Stomach (tissue), 8 donors: ENCODE measurements at regions not wholly inside any gene's neighbourhood (a gene's known extent, or its start where the extent isn't known, plus 50 kb on each side); places are given as distances from the start of the nearest gene placed in this dataset.

Source experiments
- DNase-seq, 2 donors: peaks; one replicate each; pipeline versions ENCODE4 v3.0.0 to v3.0.0-alpha.2; 2013 to 2019
- H3K27ac ChIP-seq, 5 donors: fragments of 200-600 bp in 4 of 5; sonication (generic) in 4 of 5; one replicate each; pipeline ENCODE4 v1.5.1; 2013 to 2019; ENCODE audit warnings: mild to moderate bottlenecking in 1 of 5, moderate library complexity in 1 of 5
- H3K27me3 ChIP-seq, 3 donors: fragments of 200-600 bp; sonication (generic); one replicate each; pipeline ENCODE4 v1.5.1; 2017 to 2019; ENCODE audit warnings: mixed run types in 1 of 3
- H3K36me3 ChIP-seq, 4 donors: fragments of 200-600 bp; sonication (generic); 1 replicate in 3 of 4; 2 replicates in 1 of 4; pipeline ENCODE4 v1.5.1; 2016 to 2019
- H3K4me1 ChIP-seq, 4 donors: fragments of 200-600 bp; sonication (generic); one replicate each; pipeline ENCODE4 v1.5.1; 2016 to 2019
- H3K4me3 ChIP-seq, 4 donors: fragments of 200-600 bp; sonication (generic) in 3 of 4; one replicate each; pipeline ENCODE4 v1.5.1; 2016 to 2019; ENCODE audit warnings: mild to moderate bottlenecking in 1 of 4
- H3K9me3 ChIP-seq, 4 donors: fragments of 200-600 bp; sonication (generic); one replicate each; pipeline ENCODE4 v1.5.1; 2016 to 2019
- CTCF ChIP-seq, 7 experiments: fragments of 450-650 bp in 4 of 7; fragments of 200-600 bp in 3 of 7; sonication (generic) in 3 of 7; IDR thresholded peaks; one replicate each; pipeline ENCODE4 v1.5.1; 2016 to 2019; ENCODE audit warnings: antibody characterized with exemption in 7 of 7, control low read depth in 2 of 7, mild to moderate bottlenecking in 1 of 7
- EP300 ChIP-seq: sonication (generic); formaldehyde crosslinking; IDR thresholded peaks from one replicate; pipeline ENCODE4 v1.6.1; 2017; ENCODE audit warnings: antibody characterized with exemption
- POLR2A ChIP-seq, 4 donors: fragments of 450-650 bp; IDR thresholded peaks; one replicate each; pipeline ENCODE4 v1.6.1; 2016; ENCODE audit warnings: antibody characterized with exemption in 4 of 4, control low read depth in 2 of 4, mild to moderate bottlenecking in 1 of 4, moderate library complexity in 1 of 4
- POLR2AphosphoS5 ChIP-seq, 3 donors: sonication (generic); formaldehyde crosslinking; IDR thresholded peaks; one replicate each; pipeline ENCODE4 v1.6.1; 2016; ENCODE audit warnings: antibody characterized with exemption in 3 of 3
- WGBS, 5 donors: extraction: QIAGEN DNeasy Blood & Tissue Kit in 3 of 5; methylation state at CpG; one replicate each; pipeline versions ENCODE4 v1.1.5 to v1.1.7; 2013 to 2018; 5-methylcytosine and 5-hydroxymethylcytosine counted together
- intact Hi-C: fragments of 100-400 bp; cut with DNase I; formaldehyde crosslinking; loops from one replicate; pipeline ENCODE4 v1.15.1; 2023; ENCODE audit warnings: low total_unique reads
- donor health status: healthy with polysubstance abuse.
- donor health status: Bipolar disorder and iron deficiency.
- donor health status: healthy.

- Histone ChIP-seq H3K9me3 (peaks cover 2 to 53% (median 30%) of the 10 kb centered on the region in 4 donors), H3K36me3 (no peaks in the 10 kb centered on the region), H3K4me1 (no peaks in the 10 kb centered on the region), H3K27me3 (no peaks in the 10 kb centered on the region), H3K27ac (no peak overlapping the region), H3K4me3 (no peak overlapping the region)
- no peak for DNase-seq
- no peak for TF ChIP-seq EP300
- no peak for TF ChIP-seq POLR2AphosphoS5 (IDR thresholded peaks at IDR 0.05)
- TF ChIP-seq CTCF (IDR thresholded peaks at IDR 0.05) = no peak
- no peak for TF ChIP-seq POLR2A (IDR thresholded peaks at IDR 0.05)
- 61 to 76% (median 68%) methylated on average over 3 of the region's 3 CpGs for WGBS, 5 donors
- intact Hi-C loops = no loop called here
Measured at GRCh38 chr2:4370422-4371090, 667.2 kb downstream of the DCDC2C start.

- H3K27me3 ChIP-seq = no peaks in the 10 kb centered on the region
- peaks cover 3 to 11% (median 7%) of the 10 kb centered on the region in 4 donors for H3K9me3 ChIP-seq
- no peaks in the 10 kb centered on the region for H3K4me1 ChIP-seq
- no peak for DNase-seq
- intact Hi-C loops = no loop called here
- no peak overlapping the region for H3K4me3 ChIP-seq
- H3K27ac ChIP-seq = no peak overlapping the region
- 27 to 38% (median 32%) methylated on average over 5 of the region's 5 CpGs for WGBS, 5 donors
- TF ChIP-seq EP300 = no peak
- H3K36me3 ChIP-seq = no peaks in the 10 kb centered on the region
Measured at GRCh38 chr2:4381049-4381448, 677.7 kb downstream of the DCDC2C start.

- 61 to 88% (median 74%) methylated on average over 3 of the region's 3 CpGs for WGBS, 5 donors
- Histone ChIP-seq H3K4me1 (no peaks in the 10 kb centered on the region), H3K36me3 (no peaks in the 10 kb centered on the region), H3K4me3 (no peak overlapping the region), H3K27ac (no peak overlapping the region), H3K27me3 (no peaks in the 10 kb centered on the region), H3K9me3 (peaks cover 0 to 11% (median 6%) of the 10 kb centered on the region in 4 donors)
- no peak for TF ChIP-seq POLR2AphosphoS5 (IDR thresholded peaks at IDR 0.05)
- no peak for TF ChIP-seq CTCF (IDR thresholded peaks at IDR 0.05)
- no peak for TF ChIP-seq POLR2A (IDR thresholded peaks at IDR 0.05)
- TF ChIP-seq EP300 = no peak
- intact Hi-C loops = no loop called here
- DNase-seq = no peak
Measured at GRCh38 chr2:4381773-4382172, 678.4 kb downstream of the DCDC2C start.

DNA sequence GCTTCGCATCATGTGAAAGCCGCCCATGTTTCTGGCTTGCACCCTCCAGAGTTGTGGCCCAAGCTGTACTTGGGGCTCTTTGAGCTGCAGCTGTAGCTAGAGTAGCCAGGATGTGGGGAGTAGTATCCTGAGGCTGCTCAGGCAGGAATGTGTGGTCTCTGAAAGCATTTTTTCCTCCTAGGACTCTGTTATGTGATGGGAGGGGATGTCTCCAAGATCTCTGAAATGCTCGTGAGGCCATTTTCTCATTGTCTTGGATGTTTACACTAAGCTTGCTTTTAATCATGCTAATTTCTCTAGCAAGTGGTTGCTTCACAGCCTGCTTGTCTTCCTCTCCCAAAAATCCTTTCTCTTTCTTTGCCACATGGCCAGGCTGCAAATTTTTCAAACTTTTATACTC is 687.6 kb downstream of the DCDC2C start:
- TF ChIP-seq EP300 (no peak), POLR2AphosphoS5 (IDR thresholded peaks at IDR 0.05) (no peak), POLR2A (IDR thresholded peaks at IDR 0.05) (no peak), CTCF (IDR thresholded peaks at IDR 0.05) (no peak)
- no peaks in the 10 kb centered on the region for H3K27me3 ChIP-seq
- 67 to 79% (median 77%) methylated on average over 3 of the region's 3 CpGs for WGBS, 5 donors
- peaks cover 7 to 48% (median 35%) of the 10 kb centered on the region in 4 donors for H3K9me3 ChIP-seq
- H3K36me3 ChIP-seq = no peaks in the 10 kb centered on the region
- H3K27ac ChIP-seq = no peak overlapping the region
- no peaks in the 10 kb centered on the region for H3K4me1 ChIP-seq
- no peak for DNase-seq
- H3K4me3 ChIP-seq = no peak overlapping the region
- intact Hi-C loops = no loop called here

DNA sequence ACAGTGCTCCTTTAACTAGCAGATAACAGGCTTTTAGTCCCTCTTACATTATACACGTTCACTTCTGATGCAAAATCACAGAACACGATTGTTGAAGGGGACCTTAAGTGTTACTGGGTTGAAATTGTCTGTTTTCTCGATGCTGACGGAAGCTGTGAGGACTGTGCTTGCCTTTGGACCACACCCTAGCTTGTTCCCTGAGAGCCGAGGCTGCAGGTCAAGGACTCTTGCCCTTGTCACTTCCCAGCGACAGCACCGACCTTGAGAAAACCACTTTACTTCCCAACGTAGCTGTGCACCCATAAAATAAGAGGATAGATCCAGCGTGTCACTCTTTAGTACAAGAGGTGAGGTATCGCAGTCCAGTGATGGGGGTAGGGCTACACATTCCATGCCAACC is 701.0 kb downstream of the DCDC2C start:
- no peak for TF ChIP-seq EP300
- TF ChIP-seq CTCF (IDR thresholded peaks at IDR 0.05) = no peak
- TF ChIP-seq POLR2AphosphoS5 (IDR thresholded peaks at IDR 0.05) = no peak
- TF ChIP-seq POLR2A (IDR thresholded peaks at IDR 0.05) = no peak
- WGBS, 5 donors = 63 to 72% (median 65%) methylated on average over 10 of the region's 10 CpGs
- DNase-seq = no peak
- Histone ChIP-seq H3K36me3 (no peaks in the 10 kb centered on the region), H3K4me1 (no peaks in the 10 kb centered on the region), H3K27ac (no peak overlapping the region), H3K4me3 (no peak overlapping the region), H3K27me3 (no peaks in the 10 kb centered on the region), H3K9me3 (peaks cover 0 to 34% (median 11%) of the 10 kb centered on the region in 4 donors)
- intact Hi-C loops = no loop called here
